PFSK-1 (cell line): ENCODE measurements at regions not wholly inside any gene's neighbourhood (a gene's known extent, or its start where the extent isn't known, plus 50 kb on each side); places are given as distances from the start of the nearest gene placed in this dataset.

Experiments used
- FOXP2 ChIP-seq: optimal IDR thresholded peaks from 2 replicates; pipeline ENCODE3; 2011; ENCODE audit warnings: borderline replicate concordance, control low read depth, inconsistent platforms; ENCODE audit not compliant: insufficient read depth; ENCODE audit errors: extremely low read length, extremely low read depth
- POLR2AphosphoS5 ChIP-seq: IDR thresholded peaks from 2 replicates; pipeline ENCODE4 v1.6.1; 2012; ENCODE audit warnings: low read depth, mild to moderate bottlenecking, control low read depth, low read length, moderate library complexity
- REST ChIP-seq, 2 experiments: IDR thresholded peaks; 2 replicates each; pipeline versions ENCODE4 v1.6.1 to v1.8.0; 2011 to 2012; ENCODE audit warnings: low read depth in 2 of 2, low read length in 2 of 2, control low read depth in 1 of 2, inconsistent platforms in 1 of 2, mild to moderate bottlenecking in 1 of 2, moderate library complexity in 1 of 2; ENCODE audit not compliant: insufficient read depth in 1 of 2
- SIN3A ChIP-seq: IDR thresholded peaks from 2 replicates; pipeline ENCODE4 v1.6.1; 2012; ENCODE audit warnings: mild to moderate bottlenecking, low read length, moderate library complexity, borderline replicate concordance; ENCODE audit not compliant: insufficient read depth
- TAF1 ChIP-seq: IDR thresholded peaks from 2 replicates; pipeline ENCODE4 v1.6.1; 2012; ENCODE audit warnings: low read length, control low read depth, borderline replicate concordance; ENCODE audit not compliant: insufficient read depth

- TF ChIP-seq POLR2AphosphoS5 (no peak), TAF1 (no peak), FOXP2 (no peak), SIN3A (no peak), REST (IDR thresholded peaks at IDR 0.05; ENCODE audit: insufficient read depth in 1 of 2, low read depth in 2 of 2, low read length in 2 of 2) (no peak)
Observed at GRCh38 chr2:220334210-220334609, 706.8 kb downstream of the SLC4A3 start.

GRCh38 chr2:220334871-220335590, 707.6 kb downstream of the SLC4A3 start:
- TF ChIP-seq REST (IDR thresholded peaks at IDR 0.05; ENCODE audit: insufficient read depth in 1 of 2, low read depth in 2 of 2, low read length in 2 of 2), result no peak
- TF ChIP-seq POLR2AphosphoS5, result no peak
- no peak for TF ChIP-seq TAF1

GRCh38 chr2:220335591-220335915, 708.1 kb downstream of the SLC4A3 start:
- TF ChIP-seq REST (IDR thresholded peaks at IDR 0.05; ENCODE audit: insufficient read depth in 1 of 2, low read depth in 2 of 2, low read length in 2 of 2) (no peak), TAF1 (no peak), SIN3A (no peak), FOXP2 (no peak), POLR2AphosphoS5 (no peak)

DNA sequence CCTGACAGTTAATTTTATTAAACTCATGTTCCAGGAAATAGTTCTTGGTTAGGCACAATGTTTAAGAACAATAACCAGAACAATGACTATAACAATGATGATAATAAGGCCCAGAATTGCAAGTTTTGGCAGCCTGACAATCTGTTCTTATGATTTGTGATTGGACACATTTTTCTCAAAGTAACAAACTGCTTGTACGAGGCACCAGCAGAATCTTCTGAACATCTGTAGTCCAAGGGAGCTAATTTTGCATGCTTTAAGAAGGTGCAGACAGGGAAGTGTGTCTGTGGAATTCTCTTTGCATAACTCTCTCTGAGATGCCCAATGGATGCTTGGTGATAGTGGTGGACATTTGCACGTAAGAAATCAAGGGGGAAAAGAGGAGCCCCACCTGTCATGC, 709.3 kb downstream of the SLC4A3 start:
- TF ChIP-seq TAF1 (no peak), SIN3A (no peak), POLR2AphosphoS5 (no peak), FOXP2 (no peak), REST (IDR thresholded peaks at IDR 0.05; ENCODE audit: insufficient read depth in 1 of 2, low read depth in 2 of 2, low read length in 2 of 2) (no peak)
